ENCODE measurements at regions not wholly inside any gene's neighbourhood (a gene's known extent, or its start where the extent isn't known, plus 50 kb on each side); places are given as distances from the start of the nearest gene placed in this dataset.

GRCh38 chr12:113555226-113555625, 83.6 kb upstream of the LHX5 start:
- no CpG with 5 or more reads among the region's 7 CpGs for WGBS (ENCODE audit: insufficient coverage, insufficient read length)
- no peak for DNase-seq (ENCODE audit: low read depth, low spot score)

GRCh38 chr12:113552760-113553159, 81.1 kb upstream of the LHX5 start:
- no peaks in the 10 kb centered on the region for H3K9me3 ChIP-seq (ENCODE audit: control insufficient read depth, insufficient read depth, low read length)
- H3K27me3 ChIP-seq (ENCODE audit: control insufficient read depth, insufficient read depth, low read length) = no peaks in the 10 kb centered on the region
- no peak overlapping the region for H3K27ac ChIP-seq (ENCODE audit: low read length)
- no peaks in the 10 kb centered on the region for H3K4me1 ChIP-seq (ENCODE audit: control insufficient read depth, insufficient read depth, low read length)
- H3K36me3 ChIP-seq (ENCODE audit: control insufficient read depth, insufficient read depth, low read length) = no peaks in the 10 kb centered on the region
- DNase-seq (ENCODE audit: low read depth, low spot score) = no peak
- no CpG with 5 or more reads among the region's 8 CpGs for WGBS (ENCODE audit: insufficient coverage, insufficient read length)
- no peak overlapping the region for H3K4me3 ChIP-seq (ENCODE audit: low read length)

More at GRCh38 chr12:113555226-113555625, 83.6 kb upstream of the LHX5 start:
- H3K4me1 ChIP-seq (ENCODE audit: control insufficient read depth, insufficient read depth, low read length) = no peaks in the 10 kb centered on the region
- no peaks in the 10 kb centered on the region for H3K27me3 ChIP-seq (ENCODE audit: control insufficient read depth, insufficient read depth, low read length)
- H3K4me3 ChIP-seq (ENCODE audit: low read length) = no peak overlapping the region
- no peaks in the 10 kb centered on the region for H3K36me3 ChIP-seq (ENCODE audit: control insufficient read depth, insufficient read depth, low read length)
- H3K27ac ChIP-seq (ENCODE audit: low read length) = no peak overlapping the region
- no peaks in the 10 kb centered on the region for H3K9me3 ChIP-seq (ENCODE audit: control insufficient read depth, insufficient read depth, low read length)

- Histone ChIP-seq H3K4me1 (ENCODE audit: control insufficient read depth, insufficient read depth, low read length) (no peaks in the 10 kb centered on the region), H3K27me3 (ENCODE audit: control insufficient read depth, insufficient read depth, low read length) (no peaks in the 10 kb centered on the region), H3K9me3 (ENCODE audit: control insufficient read depth, insufficient read depth, low read length) (no peaks in the 10 kb centered on the region), H3K36me3 (ENCODE audit: control insufficient read depth, insufficient read depth, low read length) (no peaks in the 10 kb centered on the region), H3K27ac (ENCODE audit: low read length) (no peak overlapping the region), H3K4me3 (ENCODE audit: low read length) (no peak overlapping the region)
- no CpG with 5 or more reads among the region's 4 CpGs for WGBS (ENCODE audit: insufficient coverage, insufficient read length)
- DNase-seq (ENCODE audit: low read depth, low spot score) = no peak
Observed at GRCh38 chr12:113551563-113551962, 79.9 kb upstream of the LHX5 start.

GRCh38 chr12:113548467-113548866, 76.8 kb upstream of the LHX5 start:
- Histone ChIP-seq H3K27ac (ENCODE audit: low read length) (no peak overlapping the region), H3K4me1 (ENCODE audit: control insufficient read depth, insufficient read depth, low read length) (no peaks in the 10 kb centered on the region), H3K4me3 (ENCODE audit: low read length) (no peak overlapping the region), H3K36me3 (ENCODE audit: control insufficient read depth, insufficient read depth, low read length) (no peaks in the 10 kb centered on the region), H3K9me3 (ENCODE audit: control insufficient read depth, insufficient read depth, low read length) (no peaks in the 10 kb centered on the region), H3K27me3 (ENCODE audit: control insufficient read depth, insufficient read depth, low read length) (no peaks in the 10 kb centered on the region)
- no CpG with 5 or more reads among the region's 2 CpGs for WGBS (ENCODE audit: insufficient coverage, insufficient read length)
- DNase-seq (ENCODE audit: low read depth, low spot score) = no peak

GRCh38 chr12:113546916-113547863, 75.5 kb upstream of the LHX5 start:
- H3K9me3 ChIP-seq (ENCODE audit: control insufficient read depth, insufficient read depth, low read length) = no peaks in the 10 kb centered on the region
- DNase-seq (ENCODE audit: low read depth, low spot score) = no peak
- H3K27me3 ChIP-seq (ENCODE audit: control insufficient read depth, insufficient read depth, low read length) = no peaks in the 10 kb centered on the region
- no peaks in the 10 kb centered on the region for H3K4me1 ChIP-seq (ENCODE audit: control insufficient read depth, insufficient read depth, low read length)
- WGBS (ENCODE audit: insufficient coverage, insufficient read length) = 100% methylated on average over 1 of the region's 18 CpGs
- H3K4me3 ChIP-seq (ENCODE audit: low read length) = no peak overlapping the region
- H3K27ac ChIP-seq (ENCODE audit: low read length) = no peak overlapping the region
- H3K36me3 ChIP-seq (ENCODE audit: control insufficient read depth, insufficient read depth, low read length) = no peaks in the 10 kb centered on the region

GRCh38 chr12:113537751-113538087, 66.0 kb upstream of the LHX5 start:
- no peak for DNase-seq (ENCODE audit: low read depth, low spot score)
- Histone ChIP-seq H3K9me3 (ENCODE audit: control insufficient read depth, insufficient read depth, low read length) (no peaks in the 10 kb centered on the region), H3K27me3 (ENCODE audit: control insufficient read depth, insufficient read depth, low read length) (no peaks in the 10 kb centered on the region), H3K27ac (ENCODE audit: low read length) (no peak overlapping the region), H3K36me3 (ENCODE audit: control insufficient read depth, insufficient read depth, low read length) (no peaks in the 10 kb centered on the region), H3K4me3 (ENCODE audit: low read length) (no peak overlapping the region), H3K4me1 (ENCODE audit: control insufficient read depth, insufficient read depth, low read length) (no peaks in the 10 kb centered on the region)
- WGBS (ENCODE audit: insufficient coverage, insufficient read length) = no CpG with 5 or more reads among the region's 6 CpGs

GRCh38 chr12:113537046-113537750, 65.5 kb upstream of the LHX5 start:
- Histone ChIP-seq H3K9me3 (ENCODE audit: control insufficient read depth, insufficient read depth, low read length) (no peaks in the 10 kb centered on the region), H3K4me1 (ENCODE audit: control insufficient read depth, insufficient read depth, low read length) (no peaks in the 10 kb centered on the region), H3K4me3 (ENCODE audit: low read length) (no peak overlapping the region), H3K27me3 (ENCODE audit: control insufficient read depth, insufficient read depth, low read length) (no peaks in the 10 kb centered on the region), H3K27ac (ENCODE audit: low read length) (no peak overlapping the region), H3K36me3 (ENCODE audit: control insufficient read depth, insufficient read depth, low read length) (no peaks in the 10 kb centered on the region)
- WGBS (ENCODE audit: insufficient coverage, insufficient read length) = no CpG with 5 or more reads among the region's 11 CpGs
- no peak for DNase-seq (ENCODE audit: low read depth, low spot score)

GRCh38 chr12:113535100-113535499, 63.4 kb upstream of the LHX5 start:
- Histone ChIP-seq H3K4me1 (ENCODE audit: control insufficient read depth, insufficient read depth, low read length) (no peaks in the 10 kb centered on the region), H3K27me3 (ENCODE audit: control insufficient read depth, insufficient read depth, low read length) (no peaks in the 10 kb centered on the region)
- no CpG with 5 or more reads among the region's 5 CpGs for WGBS (ENCODE audit: insufficient coverage, insufficient read length)

GRCh38 chr12:113534555-113534954, 62.9 kb upstream of the LHX5 start:
- H3K27me3 ChIP-seq (ENCODE audit: control insufficient read depth, insufficient read depth, low read length) = no peaks in the 10 kb centered on the region
- H3K4me1 ChIP-seq (ENCODE audit: control insufficient read depth, insufficient read depth, low read length) = no peaks in the 10 kb centered on the region
- H3K27ac ChIP-seq (ENCODE audit: low read length) = no peak overlapping the region
- DNase-seq (ENCODE audit: low read depth, low spot score) = no peak
- no peaks in the 10 kb centered on the region for H3K9me3 ChIP-seq (ENCODE audit: control insufficient read depth, insufficient read depth, low read length)
- WGBS (ENCODE audit: insufficient coverage, insufficient read length) = no CpG with 5 or more reads among the region's 6 CpGs
- H3K4me3 ChIP-seq (ENCODE audit: low read length) = no peak overlapping the region
- no peaks in the 10 kb centered on the region for H3K36me3 ChIP-seq (ENCODE audit: control insufficient read depth, insufficient read depth, low read length)

More at GRCh38 chr12:113535100-113535499, 63.4 kb upstream of the LHX5 start:
- Histone ChIP-seq H3K36me3 (ENCODE audit: control insufficient read depth, insufficient read depth, low read length) (no peaks in the 10 kb centered on the region), H3K4me3 (ENCODE audit: low read length) (no peak overlapping the region), H3K9me3 (ENCODE audit: control insufficient read depth, insufficient read depth, low read length) (no peaks in the 10 kb centered on the region), H3K27ac (ENCODE audit: low read length) (no peak overlapping the region)
- no peak for DNase-seq (ENCODE audit: low read depth, low spot score)

- WGBS (ENCODE audit: insufficient coverage, insufficient read length) = no CpG with 5 or more reads among the region's 7 CpGs
- Histone ChIP-seq H3K9me3 (ENCODE audit: control insufficient read depth, insufficient read depth, low read length) (no peaks in the 10 kb centered on the region), H3K4me1 (ENCODE audit: control insufficient read depth, insufficient read depth, low read length) (no peaks in the 10 kb centered on the region), H3K27ac (ENCODE audit: low read length) (no peak overlapping the region), H3K4me3 (ENCODE audit: low read length) (no peak overlapping the region), H3K36me3 (ENCODE audit: control insufficient read depth, insufficient read depth, low read length) (no peaks in the 10 kb centered on the region), H3K27me3 (ENCODE audit: control insufficient read depth, insufficient read depth, low read length) (no peaks in the 10 kb centered on the region)
- DNase-seq (ENCODE audit: low read depth, low spot score) = no peak
Observed at GRCh38 chr12:113533842-113534375, 62.2 kb upstream of the LHX5 start.

Data from iPS DF 6.9 (cell line).